ENCODE measurements at regions not wholly inside any gene's neighbourhood (a gene's known extent, or its start where the extent isn't known, plus 50 kb on each side); places are given as distances from the start of the nearest gene placed in this dataset.

- POLR2A ChIA-PET = no interaction called here
- Mint-ChIP-seq H3K27ac (no peak overlapping the region), H3K4me1 (peaks cover 2% of the 10 kb centered on the region; the same call in 1 of the 2 replicates), H3K36me3 (no peaks in the 10 kb centered on the region), H3K4me3 (no peak overlapping the region), H3K9me3 (no peaks in the 10 kb centered on the region), H3K27me3 (ENCODE audit: low read depth) (no peaks in the 10 kb centered on the region; the same call in 1 of the 2 replicates)
- no peak for ATAC-seq
- no peak for DNase-seq (ENCODE audit: low spot score)
- TF ChIP-seq ZNF317 (CRISPR knock-in tag; IDR thresholded peaks at IDR 0.05; ENCODE audit: borderline replicate concordance, low read depth) = no peak
- no peak for TF ChIP-seq SOX15 (CRISPR knock-in tag; IDR thresholded peaks at IDR 0.05)
- no peak for TF ChIP-seq FOXP1 (CRISPR knock-in tag; IDR thresholded peaks at IDR 0.05; ENCODE audit: borderline replicate concordance)
- no peak for TF ChIP-seq USF1 (CRISPR knock-in tag; IDR thresholded peaks at IDR 0.05)
- TF ChIP-seq PREB (CRISPR knock-in tag; IDR thresholded peaks at IDR 0.05; ENCODE audit: borderline replicate concordance) = no peak
- no peak for TF ChIP-seq FOXK1 (CRISPR knock-in tag; IDR thresholded peaks at IDR 0.05)
- TF ChIP-seq MAX (CRISPR knock-in tag; IDR thresholded peaks at IDR 0.05) = no peak
- TF ChIP-seq NFE2L1 (CRISPR knock-in tag; IDR thresholded peaks at IDR 0.05) = no peak
- no peak for TF ChIP-seq AFF4 (CRISPR knock-in tag; IDR thresholded peaks at IDR 0.05; ENCODE audit: borderline replicate concordance)
- TF ChIP-seq E2F1 (CRISPR knock-in tag; IDR thresholded peaks at IDR 0.05) = no peak
- TF ChIP-seq JAZF1 (CRISPR knock-in tag; IDR thresholded peaks at IDR 0.05) = no peak
- no peak for TF ChIP-seq GTF2I (CRISPR knock-in tag; conservative IDR thresholded peaks at IDR 0.05)
- TF ChIP-seq SMAD3 (CRISPR knock-in tag; IDR thresholded peaks at IDR 0.05; ENCODE audit: borderline replicate concordance) = no peak
- no peak for TF ChIP-seq OVOL2 (CRISPR knock-in tag; IDR thresholded peaks at IDR 0.05; ENCODE audit: borderline replicate concordance)
- TF ChIP-seq ZMAT4 (CRISPR knock-in tag; IDR thresholded peaks at IDR 0.05) = no peak
- CTCF ChIA-PET = interaction anchor here (0.6 kb wide), 1 partner anchor 228 kb away, joined by 3 read pairs; no protein-coding TSS in a partner anchor
These were observed 279.2 kb downstream of the RPS6KC1 start for GRCh38 chr1:213330281-213330680.

- Mint-ChIP-seq H3K36me3 (no peaks in the 10 kb centered on the region), H3K4me1 (no peaks in the 10 kb centered on the region), H3K27ac (no peak overlapping the region), H3K9me3 (no peaks in the 10 kb centered on the region), H3K4me3 (no peak overlapping the region), H3K27me3 (ENCODE audit: low read depth) (no peaks in the 10 kb centered on the region; the same call in 1 of the 2 replicates)
- POLR2A ChIA-PET = no interaction called here
- CTCF ChIA-PET = no interaction called here
- DNase-seq (ENCODE audit: low spot score) (no peak), ATAC-seq (no peak)
- TF ChIP-seq KAT7 (CRISPR knock-in tag; IDR thresholded peaks at IDR 0.05; ENCODE audit: borderline replicate concordance) (no peak), AR (CRISPR knock-in tag; IDR thresholded peaks at IDR 0.05) (no peak), ZSCAN18 (CRISPR knock-in tag; IDR thresholded peaks at IDR 0.05) (no peak), NFE2L1 (CRISPR knock-in tag; IDR thresholded peaks at IDR 0.05) (no peak), ZNF281 (CRISPR knock-in tag; IDR thresholded peaks at IDR 0.05) (no peak)
These were observed 280.7 kb downstream of the RPS6KC1 start for GRCh38 chr1:213331631-213332175.
